GM12878 (cell line): ENCODE measurements at regions not wholly inside any gene's neighbourhood (a gene's known extent, or its start where the extent isn't known, plus 50 kb on each side); places are given as distances from the start of the nearest gene placed in this dataset.

ENCODE experiments used
- ATAC-seq: fragments of 200-7000 bp; cut with Tn5 transposase; 3 replicates; pipeline ENCODE4 v1.9.1; 2020; ENCODE audit warnings: mild to moderate bottlenecking, moderate library complexity
- BruUV-seq: library from RNA; stranded (reverse); fragments of 400-500 nt; replicated peaks from 2 replicates; lab custom pipeline; 2021; lab: Mats Ljungman, UMichigan
- CTCF ChIA-PET: fragments of 300-600 bp; sonication (Branson Sonifier 250); formaldehyde crosslinking; extraction: SDS; loops from one replicate; lab custom pipeline; 2021; ENCODE audit warnings: inconsistent platforms; lab: Yijun Ruan, JAX
- POLR2A ChIA-PET: fragments of 350-600 bp; formaldehyde crosslinking; extraction: SDS; loops from one replicate; lab custom pipeline; 2021; ENCODE audit warnings: inconsistent platforms; lab: Charles Lee
- RAD21 ChIA-PET: fragments of 300-600 bp; sonication (Branson Sonifier 250); formaldehyde crosslinking; loops from one replicate; lab custom pipeline; 2023; ENCODE audit warnings: antibody characterized with exemption; ENCODE audit not compliant: unreplicated experiment; lab: Charles Lee
- SMC1A ChIA-PET: fragments of 300-600 bp; sonication (Branson Sonifier 250); formaldehyde crosslinking; loops from one replicate; lab custom pipeline; 2023; ENCODE audit not compliant: unreplicated experiment, uncharacterized antibody; lab: Charles Lee
- DNase-seq: peaks from one replicate; pipeline ENCODE4 v3.0.0-alpha.2; 2011; ENCODE audit warnings: low read depth, low spot score
- FAIRE-seq: peaks from 3 replicates; lab custom pipeline; 2011; peaks lifted over from hg19 to GRCh38; lab: Jason Lieb, UNC
- H2AFZ ChIP-seq: 2 replicates; pipeline ENCODE4 v1.6.0; 2011; ENCODE audit warnings: low read depth, low read length, control low read depth; ENCODE audit not compliant: control insufficient read depth
- H3K27ac ChIP-seq: 2 replicates; pipeline ENCODE4 v1.5.1; 2011; ENCODE audit warnings: control low read depth; ENCODE audit not compliant: control insufficient read depth, insufficient read depth
- H3K27me3 ChIP-seq, 2 experiments: replicated peaks in 1 of 2; 2 replicates each; pipeline versions ENCODE4 v1.6.0 to v1.6.1; 2011; ENCODE audit warnings: low read length in 1 of 2; ENCODE audit not compliant: control insufficient read depth in 2 of 2, insufficient read depth in 2 of 2
- H3K36me3 ChIP-seq, 2 experiments: 2 replicates each; pipeline ENCODE4 v1.5.1; 2011; ENCODE audit warnings: low read length in 1 of 2; ENCODE audit not compliant: control insufficient read depth in 2 of 2, insufficient read depth in 2 of 2
- H3K4me1 ChIP-seq: 2 replicates; pipeline ENCODE4 v1.6.1; 2011; ENCODE audit warnings: mild to moderate bottlenecking, low read length, moderate library complexity, mixed read lengths; ENCODE audit not compliant: control insufficient read depth, insufficient read depth
- H3K4me2 ChIP-seq: 2 replicates; pipeline ENCODE4 v1.6.0; 2011; ENCODE audit warnings: control low read depth; ENCODE audit not compliant: control insufficient read depth, insufficient read depth
- H3K4me3 ChIP-seq: fragments of 200-600 bp; sonication (generic); 2 replicates; pipeline ENCODE4 v1.5.1; 2016
- H3K79me2 ChIP-seq: 2 replicates; pipeline ENCODE4 v1.6.0; 2011; ENCODE audit warnings: low read length; ENCODE audit not compliant: control insufficient read depth, insufficient read depth
- H3K9ac ChIP-seq: 2 replicates; pipeline ENCODE4 v1.8.0; 2011; ENCODE audit warnings: low read length, control low read depth, mixed read lengths; ENCODE audit not compliant: control insufficient read depth, insufficient read depth
- H3K9me3 ChIP-seq: replicated peaks from 3 replicates; pipeline ENCODE4 v1.5.1; 2011; ENCODE audit warnings: mild to moderate bottlenecking, low read length; ENCODE audit not compliant: control insufficient read depth, insufficient read depth
- H4K20me1 ChIP-seq: 2 replicates; pipeline ENCODE4 v1.6.0; 2011; ENCODE audit not compliant: control insufficient read depth, insufficient read depth
- BCL11A ChIP-seq: IDR thresholded peaks from 2 replicates; pipeline ENCODE4 v1.6.1; 2011; ENCODE audit warnings: low read depth, low read length
- EP300 ChIP-seq, 2 experiments: fragments of 150-350 bp in 1 of 2; IDR thresholded peaks; 2 replicates each; pipeline ENCODE4 v1.6.1; 2011 to 2012; ENCODE audit warnings: low read depth in 2 of 2, low read length in 2 of 2, borderline replicate concordance in 1 of 2, improper control_type of control experiment in 1 of 2, inconsistent platforms in 1 of 2; ENCODE audit not compliant: control insufficient read depth in 1 of 2
- JUNB ChIP-seq: IDR thresholded peaks from 2 replicates; pipeline ENCODE4 v1.6.1; 2016; ENCODE audit warnings: antibody characterized with exemption, mild to moderate bottlenecking
- RFX5 ChIP-seq: IDR thresholded peaks from 2 replicates; pipeline ENCODE4 v1.6.1; 2011; ENCODE audit warnings: low read depth, low read length, improper control_type of control experiment
- SMAD5 ChIP-seq: IDR thresholded peaks from 2 replicates; pipeline ENCODE4 v1.6.1; 2016; ENCODE audit warnings: antibody characterized with exemption, low read depth
- SREBF2 ChIP-seq: IDR thresholded peaks from 2 replicates; pipeline ENCODE4 v1.6.1; 2012; ENCODE audit warnings: mild to moderate bottlenecking, low read length
- WGBS: methylation state at CpG from one replicate; pipeline ENCODE4 v1.1.6; 2016; ENCODE audit warnings: low lambda C conversion rate; ENCODE audit not compliant: insufficient replicate concordance, insufficient coverage; ENCODE audit errors: missing lambda C conversion rate; 5-methylcytosine and 5-hydroxymethylcytosine counted together
- in situ Hi-C: fragments of 300-500 bp; cut with MboI; formaldehyde crosslinking; loops from 9 replicates; pipeline ENCODE4 v1.14.3; 2018; ENCODE audit warnings: mixed read lengths
- intact Hi-C: fragments of 100-400 bp; cut with micrococcal nuclease; formaldehyde crosslinking; loops from one replicate; pipeline ENCODE4 v1.14.2; 2022; ENCODE audit not compliant: unreplicated experiment
- TF ChIP-seq, protein P1 (sequence below): IDR thresholded peaks from 2 replicates; pipeline ENCODE4 v1.6.1; 2012; ENCODE audit warnings: low read depth, low read length, improper control_type of control experiment
- TF ChIP-seq, protein P2 (sequence below): fragments of 450-650 bp; IDR thresholded peaks from 2 replicates; pipeline ENCODE4 v1.6.1; 2018; ENCODE audit warnings: mild to moderate bottlenecking, low read depth, moderate library complexity; ENCODE audit not compliant: partially characterized antibody
- TF ChIP-seq, protein P3 (sequence below): fragments of 450-650 bp; IDR thresholded peaks from 2 replicates; pipeline ENCODE4 v1.6.1; 2017; ENCODE audit warnings: mild to moderate bottlenecking

DNA sequence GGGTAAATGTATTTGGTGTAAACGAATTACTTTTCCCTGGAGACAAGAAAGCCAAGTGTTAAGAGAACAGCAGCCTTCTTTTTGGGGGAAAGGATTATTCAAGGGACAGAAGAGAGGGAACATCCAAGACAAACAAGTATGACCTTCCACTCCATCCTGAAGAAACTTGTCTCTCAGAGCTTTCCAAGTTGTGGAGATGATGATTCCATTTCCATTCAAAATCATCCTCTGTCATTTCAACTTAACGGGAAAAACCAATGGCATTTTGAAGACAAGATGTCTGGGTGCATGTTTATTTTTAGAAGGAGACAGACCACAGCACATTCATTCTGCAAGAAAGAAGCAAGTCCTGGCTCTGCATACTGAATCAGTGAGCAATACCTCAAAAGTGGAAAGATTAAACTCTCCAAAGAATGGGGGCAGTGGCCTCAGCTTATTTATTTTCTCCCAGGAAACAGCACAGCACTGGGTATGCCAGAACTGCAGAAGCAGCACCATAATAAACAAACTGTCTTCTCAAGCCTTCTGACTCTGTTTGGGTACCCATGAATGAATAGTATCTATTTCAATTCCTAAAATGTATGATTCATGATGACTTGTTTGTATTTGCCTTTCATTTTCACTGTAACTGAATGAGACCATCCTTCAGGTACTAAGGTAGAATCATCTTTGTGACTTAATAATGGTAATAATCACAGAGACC is 541.0 kb downstream of the RFC3 start:
- H3K9me3 ChIP-seq = no peaks in the 10 kb centered on the region
- H3K9ac ChIP-seq = no peak overlapping the region
- no peaks in the 10 kb centered on the region for H3K4me1 ChIP-seq
- no peaks in the 10 kb centered on the region for H3K79me2 ChIP-seq
- TF ChIP-seq, protein P1, sequence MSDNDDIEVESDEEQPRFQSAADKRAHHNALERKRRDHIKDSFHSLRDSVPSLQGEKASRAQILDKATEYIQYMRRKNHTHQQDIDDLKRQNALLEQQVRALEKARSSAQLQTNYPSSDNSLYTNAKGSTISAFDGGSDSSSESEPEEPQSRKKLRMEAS = no peak
- TF ChIP-seq SMAD5 (no peak), EP300 (IDR thresholded peaks at IDR 0.05; ENCODE audit: borderline replicate concordance in 1 of 2, control insufficient read depth in 1 of 2, low read depth in 2 of 2, low read length in 2 of 2) (no peak), RFX5 (no peak), BCL11A (no peak), JUNB (no peak), SREBF2 (no peak)
- TF ChIP-seq, protein P2, sequence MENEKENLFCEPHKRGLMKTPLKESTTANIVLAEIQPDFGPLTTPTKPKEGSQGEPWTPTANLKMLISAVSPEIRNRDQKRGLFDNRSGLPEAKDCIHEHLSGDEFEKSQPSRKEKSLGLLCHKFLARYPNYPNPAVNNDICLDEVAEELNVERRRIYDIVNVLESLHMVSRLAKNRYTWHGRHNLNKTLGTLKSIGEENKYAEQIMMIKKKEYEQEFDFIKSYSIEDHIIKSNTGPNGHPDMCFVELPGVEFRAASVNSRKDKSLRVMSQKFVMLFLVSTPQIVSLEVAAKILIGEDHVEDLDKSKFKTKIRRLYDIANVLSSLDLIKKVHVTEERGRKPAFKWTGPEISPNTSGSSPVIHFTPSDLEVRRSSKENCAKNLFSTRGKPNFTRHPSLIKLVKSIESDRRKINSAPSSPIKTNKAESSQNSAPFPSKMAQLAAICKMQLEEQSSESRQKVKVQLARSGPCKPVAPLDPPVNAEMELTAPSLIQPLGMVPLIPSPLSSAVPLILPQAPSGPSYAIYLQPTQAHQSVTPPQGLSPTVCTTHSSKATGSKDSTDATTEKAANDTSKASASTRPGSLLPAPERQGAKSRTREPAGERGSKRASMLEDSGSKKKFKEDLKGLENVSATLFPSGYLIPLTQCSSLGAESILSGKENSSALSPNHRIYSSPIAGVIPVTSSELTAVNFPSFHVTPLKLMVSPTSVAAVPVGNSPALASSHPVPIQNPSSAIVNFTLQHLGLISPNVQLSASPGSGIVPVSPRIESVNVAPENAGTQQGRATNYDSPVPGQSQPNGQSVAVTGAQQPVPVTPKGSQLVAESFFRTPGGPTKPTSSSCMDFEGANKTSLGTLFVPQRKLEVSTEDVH = no peak
- TF ChIP-seq, protein P3, sequence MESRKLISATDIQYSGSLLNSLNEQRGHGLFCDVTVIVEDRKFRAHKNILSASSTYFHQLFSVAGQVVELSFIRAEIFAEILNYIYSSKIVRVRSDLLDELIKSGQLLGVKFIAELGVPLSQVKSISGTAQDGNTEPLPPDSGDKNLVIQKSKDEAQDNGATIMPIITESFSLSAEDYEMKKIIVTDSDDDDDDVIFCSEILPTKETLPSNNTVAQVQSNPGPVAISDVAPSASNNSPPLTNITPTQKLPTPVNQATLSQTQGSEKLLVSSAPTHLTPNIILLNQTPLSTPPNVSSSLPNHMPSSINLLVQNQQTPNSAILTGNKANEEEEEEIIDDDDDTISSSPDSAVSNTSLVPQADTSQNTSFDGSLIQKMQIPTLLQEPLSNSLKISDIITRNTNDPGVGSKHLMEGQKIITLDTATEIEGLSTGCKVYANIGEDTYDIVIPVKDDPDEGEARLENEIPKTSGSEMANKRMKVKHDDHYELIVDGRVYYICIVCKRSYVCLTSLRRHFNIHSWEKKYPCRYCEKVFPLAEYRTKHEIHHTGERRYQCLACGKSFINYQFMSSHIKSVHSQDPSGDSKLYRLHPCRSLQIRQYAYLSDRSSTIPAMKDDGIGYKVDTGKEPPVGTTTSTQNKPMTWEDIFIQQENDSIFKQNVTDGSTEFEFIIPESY = no peak
- H4K20me1 ChIP-seq = no peaks in the 10 kb centered on the region
- POLR2A ChIA-PET = no interaction called here
- CTCF ChIA-PET = interaction anchor here (0.6 kb wide), 1 partner anchor 43 kb away, joined by 3 read pairs; no protein-coding TSS in a partner anchor
- ATAC-seq = no peak
- H3K4me2 ChIP-seq = no peak overlapping the region
- no peak overlapping the region for H3K27ac ChIP-seq
- H2AFZ ChIP-seq = no peak overlapping the region
- no peak overlapping the region for H3K4me3 ChIP-seq
- BruUV-seq = no TSS peak
- SMC1A ChIA-PET = no interaction called here
- no peak for FAIRE-seq
- H3K27me3 ChIP-seq = no peaks in the 10 kb centered on the region
- no peak for DNase-seq
- RAD21 ChIA-PET = no interaction called here
- WGBS = 31% methylated on average over 2 of the region's 2 CpGs
- in situ Hi-C loops (no loop called here), intact Hi-C loops (no loop called here)
- H3K36me3 ChIP-seq = no peaks in the 10 kb centered on the region
